Hepatocyte (in vitro differentiated cells): ENCODE measurements at regions not wholly inside any gene's neighbourhood (a gene's known extent, or its start where the extent isn't known, plus 50 kb on each side); places are given as distances from the start of the nearest gene placed in this dataset.

Source experiments
- EZH2 ChIP-seq: fragments of 200-600 bp; sonication (generic); IDR thresholded peaks from 2 replicates; pipeline ENCODE4 v1.6.1; 2016; ENCODE audit warnings: antibody characterized with exemption, mild to moderate bottlenecking, borderline replicate concordance
- EZH2phosphoT487 ChIP-seq: fragments of 200-600 bp; sonication (generic); IDR thresholded peaks from one replicate; pipeline ENCODE4 v1.6.1; 2018; ENCODE audit warnings: antibody characterized with exemption, mild to moderate bottlenecking, low read depth, moderate library complexity; ENCODE audit not compliant: unreplicated experiment, severe bottlenecking
- TF ChIP-seq, protein P1 (sequence below): fragments of 200-600 bp; sonication (generic); IDR thresholded peaks from 2 replicates; pipeline ENCODE4 v1.5.1; 2016; ENCODE audit warnings: antibody characterized with exemption, mild to moderate bottlenecking; ENCODE audit not compliant: poor library complexity

DNA sequence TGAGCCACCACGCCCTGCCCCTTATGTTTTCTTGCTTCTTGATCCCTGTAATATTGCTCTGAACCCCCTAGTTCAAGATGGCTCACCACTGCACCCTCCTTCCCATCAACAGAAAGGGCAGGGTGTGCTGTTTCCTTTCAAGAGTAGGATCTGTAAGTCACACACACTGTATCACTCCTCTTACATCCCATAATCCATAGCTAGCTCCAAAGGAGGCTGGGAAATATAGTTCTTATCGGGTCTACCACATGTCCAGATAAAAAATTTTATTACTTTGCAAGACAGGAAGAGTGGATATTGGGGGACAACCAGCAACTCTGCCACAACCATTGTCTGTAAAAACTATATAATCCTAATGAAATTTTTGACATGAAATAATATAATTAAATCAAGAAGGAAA is 79.6 kb downstream of the C9orf50 start:
- TF ChIP-seq, protein P1, sequence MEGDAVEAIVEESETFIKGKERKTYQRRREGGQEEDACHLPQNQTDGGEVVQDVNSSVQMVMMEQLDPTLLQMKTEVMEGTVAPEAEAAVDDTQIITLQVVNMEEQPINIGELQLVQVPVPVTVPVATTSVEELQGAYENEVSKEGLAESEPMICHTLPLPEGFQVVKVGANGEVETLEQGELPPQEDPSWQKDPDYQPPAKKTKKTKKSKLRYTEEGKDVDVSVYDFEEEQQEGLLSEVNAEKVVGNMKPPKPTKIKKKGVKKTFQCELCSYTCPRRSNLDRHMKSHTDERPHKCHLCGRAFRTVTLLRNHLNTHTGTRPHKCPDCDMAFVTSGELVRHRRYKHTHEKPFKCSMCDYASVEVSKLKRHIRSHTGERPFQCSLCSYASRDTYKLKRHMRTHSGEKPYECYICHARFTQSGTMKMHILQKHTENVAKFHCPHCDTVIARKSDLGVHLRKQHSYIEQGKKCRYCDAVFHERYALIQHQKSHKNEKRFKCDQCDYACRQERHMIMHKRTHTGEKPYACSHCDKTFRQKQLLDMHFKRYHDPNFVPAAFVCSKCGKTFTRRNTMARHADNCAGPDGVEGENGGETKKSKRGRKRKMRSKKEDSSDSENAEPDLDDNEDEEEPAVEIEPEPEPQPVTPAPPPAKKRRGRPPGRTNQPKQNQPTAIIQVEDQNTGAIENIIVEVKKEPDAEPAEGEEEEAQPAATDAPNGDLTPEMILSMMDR: no peak
- TF ChIP-seq EZH2phosphoT487: no peak
- no peak for TF ChIP-seq EZH2
